Endothelial cell of umbilical vein (primary cell): ENCODE measurements at regions not wholly inside any gene's neighbourhood (a gene's known extent, or its start where the extent isn't known, plus 50 kb on each side); places are given as distances from the start of the nearest gene placed in this dataset.

Source experiments
- BruUV-seq: library from RNA; stranded (reverse); fragments of 400-500 nt; replicated peaks from 2 replicates; lab custom pipeline; 2021; lab: Mats Ljungman, UMichigan
- CTCF ChIA-PET: fragments of 300-600, 350-600 bp; sonication (Branson Sonifier 250); formaldehyde crosslinking; loops from one replicate; lab custom pipeline; 2021; ENCODE audit warnings: antibody characterized with exemption, inconsistent platforms; lab: Charles Lee
- POLR2A ChIA-PET: fragments of 300-600, 350-600 bp; sonication (Branson Sonifier 250); formaldehyde crosslinking; loops from one replicate; lab custom pipeline; 2021; ENCODE audit warnings: antibody characterized with exemption, inconsistent platforms; lab: Charles Lee
- DNase-seq: peaks from one replicate; pipeline ENCODE4 v3.0.0-alpha.2; 2011; ENCODE audit warnings: low read depth, low spot score
- FAIRE-seq: peaks from 2 replicates; lab custom pipeline; 2011; peaks lifted over from hg19 to GRCh38; lab: Jason Lieb, UNC
- H2AFZ ChIP-seq: 2 replicates; pipeline ENCODE4 v1.6.0; 2012; ENCODE audit warnings: low read depth, low read length, control low read depth, inconsistent platforms
- H3K27ac ChIP-seq: 2 replicates; pipeline ENCODE4 v1.5.1; 2011; ENCODE audit warnings: low read depth, mild to moderate bottlenecking, control low read depth, low read length, moderate library complexity; ENCODE audit not compliant: insufficient read depth
- H3K27me3 ChIP-seq, 2 experiments: 2 replicates each; pipeline versions ENCODE4 v1.6.0 to v1.6.1; 2011; ENCODE audit warnings: low read length in 2 of 2, mixed read lengths in 1 of 2; ENCODE audit not compliant: control insufficient read depth in 2 of 2, insufficient read depth in 2 of 2
- H3K36me3 ChIP-seq, 2 experiments: 2 replicates in 1 of 2; 3 replicates in 1 of 2; pipeline ENCODE4 v1.5.1; 2011; ENCODE audit warnings: low read length in 2 of 2, mild to moderate bottlenecking in 1 of 2, moderate library complexity in 1 of 2; ENCODE audit not compliant: control insufficient read depth in 2 of 2, insufficient read depth in 2 of 2; ENCODE audit errors: extremely low read depth in 1 of 2
- H3K4me1 ChIP-seq: 3 replicates; pipeline ENCODE4 v1.5.1; 2011; ENCODE audit warnings: mild to moderate bottlenecking, low read length; ENCODE audit not compliant: control insufficient read depth, insufficient read depth; ENCODE audit errors: extremely low read depth
- H3K4me2 ChIP-seq: 2 replicates; pipeline ENCODE4 v1.6.1; 2011; ENCODE audit warnings: low read length, control low read depth, mixed read lengths; ENCODE audit not compliant: insufficient read depth
- H3K4me3 ChIP-seq, 3 experiments: fragments of 200-600 bp in 1 of 3; sonication (generic), shearing (Covaris generic) in 1 of 3; replicated peaks in 1 of 3; 2 replicates each; pipeline ENCODE4 v1.5.1; 2011 to 2016; ENCODE audit warnings: control low read depth in 3 of 3, low read length in 3 of 3, mild to moderate bottlenecking in 2 of 3, inconsistent platforms in 1 of 3, low read depth in 1 of 3, moderate library complexity in 1 of 3; ENCODE audit not compliant: insufficient read depth in 1 of 3
- H3K79me2 ChIP-seq: 2 replicates; pipeline ENCODE4 v1.6.0; 2012; ENCODE audit warnings: low read length, inconsistent platforms; ENCODE audit not compliant: control insufficient read depth, insufficient read depth
- H3K9ac ChIP-seq: replicated peaks from 2 replicates; pipeline ENCODE3; 2011; ENCODE audit warnings: low read length, control low read depth; ENCODE audit not compliant: insufficient read depth; ENCODE audit errors: extremely low read depth
- H3K9me1 ChIP-seq: replicated peaks from 3 replicates; pipeline ENCODE4 v1.6.0; 2011; ENCODE audit warnings: mild to moderate bottlenecking, low read length; ENCODE audit not compliant: control insufficient read depth, insufficient read depth; ENCODE audit errors: extremely low read depth
- H3K9me3 ChIP-seq: replicated peaks from 2 replicates; pipeline ENCODE4 v1.5.1; 2012; ENCODE audit warnings: low read length, inconsistent platforms; ENCODE audit not compliant: control insufficient read depth, insufficient read depth
- H4K20me1 ChIP-seq: replicated peaks from 2 replicates; pipeline ENCODE3; 2011; ENCODE audit warnings: mild to moderate bottlenecking, low read length; ENCODE audit not compliant: control insufficient read depth, insufficient read depth; ENCODE audit errors: extremely low read depth
- EZH2 ChIP-seq: IDR thresholded peaks from 2 replicates; pipeline ENCODE4 v1.6.1; 2012; ENCODE audit warnings: borderline replicate concordance, low read depth, mild to moderate bottlenecking, moderate library complexity, low read length, inconsistent platforms; ENCODE audit not compliant: severe bottlenecking
- FOS ChIP-seq: IDR thresholded peaks from 2 replicates; pipeline ENCODE4 v1.6.1; 2011; ENCODE audit warnings: mild to moderate bottlenecking, low read length, moderate library complexity, borderline replicate concordance; ENCODE audit not compliant: insufficient read depth
- GATA2 ChIP-seq: IDR thresholded peaks from 2 replicates; pipeline ENCODE4 v1.7.0; 2011; ENCODE audit warnings: low read depth, mild to moderate bottlenecking, moderate library complexity, mixed read lengths, low read length; ENCODE audit not compliant: insufficient read length, insufficient read depth
- JUN ChIP-seq: IDR thresholded peaks from 2 replicates; pipeline ENCODE4 v1.6.1; 2011; ENCODE audit warnings: borderline replicate concordance, low read depth; ENCODE audit not compliant: insufficient read length, insufficient read depth
- MYC ChIP-seq: IDR thresholded peaks from one replicate; pipeline ENCODE4 v1.6.1; 2011; ENCODE audit warnings: mild to moderate bottlenecking, low read depth, low read length
- POLR2A ChIP-seq: IDR thresholded peaks from 2 replicates; pipeline ENCODE4 v1.6.1; 2012; ENCODE audit warnings: low read depth, mild to moderate bottlenecking, control low read depth, low read length
- POLR2AphosphoS5 ChIP-seq: IDR thresholded peaks from 2 replicates; pipeline ENCODE4 v1.6.1; 2012; ENCODE audit warnings: low read depth, mild to moderate bottlenecking, control low read depth, low read length, moderate library complexity; ENCODE audit not compliant: insufficient read depth
- dilution Hi-C: fragments of 300-500 bp; cut with MboI; formaldehyde crosslinking; loops from one replicate; pipeline ENCODE4 v1.15.0; 2019; ENCODE audit warnings: low sequenced_read_pairs; ENCODE audit not compliant: extremely low pct_ligation_motif_present
- intact Hi-C: fragments of 100-400 bp; cut with micrococcal nuclease; formaldehyde crosslinking; loops from one replicate; pipeline ENCODE4 v1.10.0; 2022
- TF ChIP-seq, protein P1 (sequence below), 2 donors: IDR thresholded peaks; 1 replicate in 1 of 2; 2 replicates in 1 of 2; pipeline ENCODE4 v1.5.1; 2011; ENCODE audit warnings: low read length in 2 of 2, mild to moderate bottlenecking in 2 of 2, moderate library complexity in 2 of 2, control low read depth in 1 of 2, inconsistent platforms in 1 of 2, low read depth in 1 of 2; ENCODE audit not compliant: insufficient read depth in 1 of 2; ENCODE audit errors: extremely low read depth in 1 of 2
- TF ChIP-seq, protein P2 (sequence below): IDR thresholded peaks from 2 replicates; pipeline ENCODE4 v1.6.1; 2011; ENCODE audit not compliant: insufficient read depth, insufficient read length

DNA sequence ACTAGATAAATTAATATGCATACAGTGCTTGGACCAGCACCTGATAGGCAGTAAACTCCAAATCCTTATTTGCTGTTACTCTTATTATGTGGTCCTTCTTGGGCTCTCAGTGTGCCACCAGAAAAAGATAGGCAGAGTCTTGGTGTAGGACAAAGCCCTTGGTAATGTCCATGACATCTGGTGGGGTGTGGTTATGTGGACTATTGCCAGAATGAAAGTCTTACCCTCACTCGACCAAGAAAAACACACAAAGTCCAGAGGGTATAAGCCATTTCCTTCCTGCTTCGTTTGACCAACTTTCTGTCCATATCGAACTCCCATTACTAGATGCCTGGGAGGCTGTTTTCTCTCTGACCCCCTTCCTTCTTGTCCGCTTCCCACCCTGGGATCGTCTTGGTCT is 140.9 kb downstream of the UTP18 start:
- TF ChIP-seq GATA2, result no peak
- no peak for TF ChIP-seq FOS
- TF ChIP-seq POLR2AphosphoS5, result no peak
- TF ChIP-seq POLR2A, result no peak
- TF ChIP-seq, protein P1, sequence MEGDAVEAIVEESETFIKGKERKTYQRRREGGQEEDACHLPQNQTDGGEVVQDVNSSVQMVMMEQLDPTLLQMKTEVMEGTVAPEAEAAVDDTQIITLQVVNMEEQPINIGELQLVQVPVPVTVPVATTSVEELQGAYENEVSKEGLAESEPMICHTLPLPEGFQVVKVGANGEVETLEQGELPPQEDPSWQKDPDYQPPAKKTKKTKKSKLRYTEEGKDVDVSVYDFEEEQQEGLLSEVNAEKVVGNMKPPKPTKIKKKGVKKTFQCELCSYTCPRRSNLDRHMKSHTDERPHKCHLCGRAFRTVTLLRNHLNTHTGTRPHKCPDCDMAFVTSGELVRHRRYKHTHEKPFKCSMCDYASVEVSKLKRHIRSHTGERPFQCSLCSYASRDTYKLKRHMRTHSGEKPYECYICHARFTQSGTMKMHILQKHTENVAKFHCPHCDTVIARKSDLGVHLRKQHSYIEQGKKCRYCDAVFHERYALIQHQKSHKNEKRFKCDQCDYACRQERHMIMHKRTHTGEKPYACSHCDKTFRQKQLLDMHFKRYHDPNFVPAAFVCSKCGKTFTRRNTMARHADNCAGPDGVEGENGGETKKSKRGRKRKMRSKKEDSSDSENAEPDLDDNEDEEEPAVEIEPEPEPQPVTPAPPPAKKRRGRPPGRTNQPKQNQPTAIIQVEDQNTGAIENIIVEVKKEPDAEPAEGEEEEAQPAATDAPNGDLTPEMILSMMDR (IDR thresholded peaks at IDR 0.05; ENCODE audit: extremely low read depth in 1 of 2, insufficient read depth in 1 of 2, low read depth in 1 of 2, low read length in 2 of 2), result no peak
- TF ChIP-seq MYC, result no peak
- TF ChIP-seq JUN, result no peak
- TF ChIP-seq EZH2, result no peak
- TF ChIP-seq, protein P2, sequence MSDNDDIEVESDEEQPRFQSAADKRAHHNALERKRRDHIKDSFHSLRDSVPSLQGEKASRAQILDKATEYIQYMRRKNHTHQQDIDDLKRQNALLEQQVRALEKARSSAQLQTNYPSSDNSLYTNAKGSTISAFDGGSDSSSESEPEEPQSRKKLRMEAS, result no peak
- Histone ChIP-seq H3K36me3 (no peaks in the 10 kb centered on the region), H3K4me3 (no peak overlapping the region), H3K4me1 (no peaks in the 10 kb centered on the region), H3K4me2 (no peak overlapping the region), H3K9me1 (no peaks in the 10 kb centered on the region), H2AFZ (no peak overlapping the region), H3K9me3 (no peaks in the 10 kb centered on the region), H3K27ac (no peak overlapping the region), H3K9ac (no peak overlapping the region), H3K27me3 (no peaks in the 10 kb centered on the region), H4K20me1 (no peaks in the 10 kb centered on the region), H3K79me2 (no peaks in the 10 kb centered on the region)
- CTCF ChIA-PET, result no interaction called here
- no TSS peak for BruUV-seq
- dilution Hi-C loops (no loop called here), intact Hi-C loops (no loop called here)
- POLR2A ChIA-PET, result no interaction called here
- FAIRE-seq (no peak), DNase-seq (no peak)
